GM12891 (cell line): ENCODE measurements at regions not wholly inside any gene's neighbourhood (a gene's known extent, or its start where the extent isn't known, plus 50 kb on each side); places are given as distances from the start of the nearest gene placed in this dataset.

ENCODE experiments used
- POLR2A ChIP-seq: IDR thresholded peaks from 2 replicates; pipeline ENCODE4 v1.6.1; 2011; ENCODE audit warnings: low read depth, low read length, control low read depth
- POLR2AphosphoS5 ChIP-seq: IDR thresholded peaks from 2 replicates; pipeline ENCODE4 v1.6.1; 2011; ENCODE audit warnings: low read depth, low read length, control low read depth
- TAF1 ChIP-seq: IDR thresholded peaks from 2 replicates; pipeline ENCODE4 v1.6.1; 2011; ENCODE audit warnings: low read depth, low read length, control low read depth

DNA sequence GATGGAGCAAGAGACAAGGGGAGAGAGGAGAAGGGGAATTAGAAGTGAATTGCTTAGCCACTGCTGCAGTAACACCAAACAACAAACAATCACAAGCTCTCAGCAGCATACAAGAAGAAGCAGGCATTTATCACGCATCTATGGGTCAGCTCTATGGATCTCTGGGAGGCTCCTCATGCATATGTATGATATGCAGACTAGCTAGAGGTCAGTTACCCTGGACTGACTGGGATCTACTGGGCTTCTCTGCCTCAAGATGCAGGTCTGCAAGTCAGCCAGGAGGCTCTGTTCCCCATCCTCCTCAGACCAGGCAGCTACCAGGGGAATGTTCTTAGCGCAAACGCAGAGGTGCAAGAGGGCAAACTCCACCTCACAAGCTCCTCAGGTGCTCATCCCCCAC, 64.7 kb upstream of the SEM1 start:
- TF ChIP-seq POLR2A (no peak), TAF1 (no peak), POLR2AphosphoS5 (no peak)
